Activated naive CD4-positive, alpha-beta T cell treated with anti-CD3 and anti-CD28 coated beads, Interleukin-2, amount 50 U/mL, for 72 hours (primary cell): ENCODE measurements at regions not wholly inside any gene's neighbourhood (a gene's known extent, or its start where the extent isn't known, plus 50 kb on each side); places are given as distances from the start of the nearest gene placed in this dataset.
"Not testable (repeated sequence)": the region's sequence is repeated elsewhere in the genome, so short reads cannot be mapped to it uniquely, and the experiment has no call there.

ENCODE experiments used
- ATAC-seq, 2 donors: fragments of 150-1000 bp; cut with Tn5 transposase; 2 replicates each; pipeline ENCODE4 v1.10.0; 2021; ENCODE audit warnings: mild to moderate bottlenecking in 2 of 2, moderate library complexity in 2 of 2
- DNase-seq, 2 donors: peaks; one replicate each; pipeline ENCODE4 v3.0.0; 2021 to 2022; ENCODE audit warnings: low spot score in 2 of 2
- H3K27ac Mint-ChIP-seq, 2 donors: one replicate each; pipeline ENCODE4 v1.8.0; 2022; ENCODE audit warnings: mild to moderate bottlenecking in 2 of 2, mixed read lengths in 2 of 2
- H3K36me3 Mint-ChIP-seq, 2 donors: one replicate each; pipeline ENCODE4 v1.8.0; 2022; ENCODE audit warnings: mixed read lengths in 2 of 2
- H3K9me3 Mint-ChIP-seq, 2 donors: one replicate each; pipeline ENCODE4 v1.8.0; 2022; ENCODE audit warnings: mixed read lengths in 2 of 2

GRCh38 chr15:61342390-61342789 is 113.3 kb upstream of the RORA start:
- Mint-ChIP-seq H3K9me3 (peaks cover 4 to 16% of the 10 kb centered on the region in 2 donors), H3K27ac (no peak overlapping the region), H3K36me3 (peaks cover 0 to 6% of the 10 kb centered on the region in 2 donors)
- no peak for DNase-seq
- no peak for ATAC-seq

GRCh38 chr15:61339516-61339915 is 110.4 kb upstream of the RORA start:
- H3K9me3 Mint-ChIP-seq, result peaks cover 4 to 16% of the 10 kb centered on the region in 2 donors
- no peak for ATAC-seq
- no peak overlapping the region for H3K27ac Mint-ChIP-seq
- peaks cover 0 to 6% of the 10 kb centered on the region in 2 donors for H3K36me3 Mint-ChIP-seq
- no peak for DNase-seq

DNA sequence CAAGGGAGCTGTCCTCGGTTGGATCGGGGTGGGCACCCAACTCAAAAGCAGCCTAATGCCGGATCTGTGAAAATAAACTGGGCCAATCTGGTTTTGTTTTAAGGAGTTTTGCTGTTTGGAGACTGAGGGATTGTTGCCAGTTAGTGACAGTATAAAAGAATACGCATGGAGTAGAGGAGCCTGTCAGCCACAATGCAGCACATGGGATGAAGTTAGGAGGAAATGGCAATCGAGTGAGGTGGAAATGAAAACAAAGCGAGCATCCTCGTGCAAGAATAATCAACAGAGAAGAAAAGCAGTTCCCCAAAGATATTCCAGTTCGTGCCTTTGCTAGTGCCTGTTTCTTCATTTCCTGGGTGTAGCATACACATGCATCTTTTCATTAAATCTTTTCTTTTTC is 108.4 kb upstream of the RORA start:
- ATAC-seq, result no peak
- H3K36me3 Mint-ChIP-seq, result peaks cover 0 to 6% of the 10 kb centered on the region in 2 donors
- peaks cover 4 to 10% of the 10 kb centered on the region in 2 donors for H3K9me3 Mint-ChIP-seq
- DNase-seq, result no peak
- H3K27ac Mint-ChIP-seq, result no peak overlapping the region

- DNase-seq, result no peak
- Mint-ChIP-seq H3K9me3 (peaks cover 0 to 4% of the 10 kb centered on the region in 2 donors), H3K36me3 (no peaks in the 10 kb centered on the region), H3K27ac (no peak overlapping the region)
- no peak for ATAC-seq
Measured at GRCh38 chr15:61336026-61336638, 107.0 kb upstream of the RORA start.

DNA sequence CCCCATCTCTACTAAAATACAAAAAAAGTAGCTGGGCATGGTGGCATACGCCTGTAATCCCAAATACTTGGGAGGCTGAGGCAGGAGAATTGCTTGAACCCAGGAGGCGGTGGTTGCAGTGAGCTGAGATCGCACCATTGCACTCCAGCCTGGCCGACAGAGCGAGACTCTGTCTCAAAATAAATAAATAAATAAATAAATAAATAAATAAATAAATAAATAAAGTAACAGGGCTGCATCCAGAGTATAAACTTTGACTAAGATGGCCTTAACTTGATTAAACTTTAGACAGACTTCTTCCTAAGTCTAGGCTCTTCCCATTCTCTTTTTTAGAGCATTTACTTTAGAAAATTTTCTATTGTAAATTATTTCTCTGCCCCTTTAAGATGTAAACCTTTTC is 105.6 kb upstream of the RORA start:
- not testable (repeated sequence) for H3K9me3 Mint-ChIP-seq, H3K27ac Mint-ChIP-seq, H3K36me3 Mint-ChIP-seq, DNase-seq, ATAC-seq

- ATAC-seq (no peak), DNase-seq (no peak)
- Mint-ChIP-seq H3K27ac (no peak overlapping the region), H3K36me3 (no peaks in the 10 kb centered on the region), H3K9me3 (peaks cover 0 to 4% of the 10 kb centered on the region in 2 donors)
Measured at GRCh38 chr15:61331019-61331418, 101.9 kb upstream of the RORA start.

- no peak for DNase-seq
- Mint-ChIP-seq H3K27ac (no peak overlapping the region), H3K9me3 (no peaks in the 10 kb centered on the region), H3K36me3 (no peaks in the 10 kb centered on the region)
- peak in 1 of 2 donors; percentile 47 for ATAC-seq
Measured at GRCh38 chr15:61327019-61327631, 98.0 kb upstream of the RORA start.

DNA sequence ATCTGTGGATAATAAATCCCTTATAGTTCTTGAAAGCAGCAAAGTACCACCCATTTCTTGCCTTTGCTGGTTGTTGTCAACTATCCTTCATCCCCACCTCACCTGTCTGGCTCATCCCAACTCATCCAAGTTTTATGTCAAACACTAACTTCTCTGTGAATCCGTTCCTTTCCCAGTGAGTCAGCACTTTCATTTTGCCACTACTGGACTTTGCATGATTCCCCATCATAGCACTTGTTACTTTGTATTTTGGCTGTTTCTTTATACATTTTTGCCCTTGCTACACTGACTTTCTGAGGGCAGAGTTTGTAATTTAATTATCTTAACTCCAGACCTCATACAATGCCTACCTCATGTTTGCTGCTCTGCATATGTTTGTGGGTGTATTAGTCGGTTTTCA is 90.8 kb upstream of the RORA start:
- Mint-ChIP-seq H3K9me3 (peaks cover 7 to 8% of the 10 kb centered on the region in 2 donors), H3K27ac (no peak overlapping the region), H3K36me3 (no peaks in the 10 kb centered on the region)
- no peak for DNase-seq
- ATAC-seq, result no peak

DNA sequence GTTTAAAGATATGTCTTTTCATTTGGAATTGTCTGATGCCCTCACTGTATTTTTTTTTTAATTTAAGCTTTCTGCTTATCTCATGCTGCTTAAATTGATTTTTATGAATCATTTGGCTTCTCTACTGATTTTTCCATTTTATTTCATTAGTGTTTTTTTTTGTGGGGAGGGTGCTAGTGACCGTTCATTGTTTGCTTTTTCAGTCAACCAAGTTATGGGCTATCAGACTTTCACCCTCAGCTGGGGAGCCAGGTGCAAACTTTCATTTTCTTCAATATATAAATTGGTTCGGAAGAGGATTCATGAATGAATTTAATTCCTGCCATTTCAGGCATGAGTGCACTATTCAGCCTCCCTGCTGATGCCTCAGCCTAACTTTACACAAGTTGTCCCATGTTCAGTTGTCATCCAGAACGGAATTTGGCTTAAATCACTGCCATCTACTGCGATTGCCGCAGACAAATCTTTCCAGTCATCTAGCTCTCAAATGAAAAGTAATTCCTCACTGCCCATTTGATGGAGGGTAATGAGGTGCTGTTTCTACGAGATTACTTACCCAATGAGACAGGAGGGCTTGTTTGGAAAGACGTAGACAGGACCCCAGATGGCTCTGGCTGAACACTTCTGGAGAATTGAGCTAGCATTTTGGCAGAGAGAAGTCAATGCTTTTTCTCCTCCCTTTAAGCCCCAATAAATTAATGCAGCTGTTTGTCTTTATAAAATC is 89.9 kb upstream of the RORA start:
- H3K36me3 Mint-ChIP-seq, result no peaks in the 10 kb centered on the region
- no peak for ATAC-seq
- no peak for DNase-seq
- H3K27ac Mint-ChIP-seq, result no peak overlapping the region
- peaks cover 7 to 8% of the 10 kb centered on the region in 2 donors for H3K9me3 Mint-ChIP-seq

DNA sequence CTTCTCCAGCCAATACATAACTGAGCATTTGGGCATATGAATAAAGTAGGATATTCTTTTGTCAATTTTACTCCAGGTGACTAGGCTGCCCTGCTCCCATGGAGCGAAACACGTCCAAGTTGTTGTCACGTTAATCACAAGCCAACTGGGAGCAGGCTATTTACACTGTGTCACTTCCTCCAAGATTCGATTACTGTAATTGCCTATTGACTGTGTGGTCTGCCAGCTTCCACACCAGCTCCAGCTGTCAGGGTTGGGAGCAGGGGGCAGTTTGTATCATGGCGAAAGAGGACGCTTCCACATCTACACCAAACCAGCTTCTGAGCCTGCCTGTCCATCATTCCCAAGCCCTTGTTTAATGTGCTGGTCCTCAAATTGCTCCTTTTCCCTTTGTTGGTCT is 89.2 kb upstream of the RORA start:
- ATAC-seq, result no peak
- Mint-ChIP-seq H3K36me3 (no peaks in the 10 kb centered on the region), H3K9me3 (peaks cover 7 to 8% of the 10 kb centered on the region in 2 donors), H3K27ac (no peak overlapping the region)
- no peak for DNase-seq

- Mint-ChIP-seq H3K36me3 (no peaks in the 10 kb centered on the region), H3K27ac (no peak overlapping the region), H3K9me3 (peaks cover 7 to 8% of the 10 kb centered on the region in 2 donors)
- DNase-seq (no peak), ATAC-seq (no peak)
Measured at GRCh38 chr15:61315471-61315870, 86.4 kb upstream of the RORA start.

DNA sequence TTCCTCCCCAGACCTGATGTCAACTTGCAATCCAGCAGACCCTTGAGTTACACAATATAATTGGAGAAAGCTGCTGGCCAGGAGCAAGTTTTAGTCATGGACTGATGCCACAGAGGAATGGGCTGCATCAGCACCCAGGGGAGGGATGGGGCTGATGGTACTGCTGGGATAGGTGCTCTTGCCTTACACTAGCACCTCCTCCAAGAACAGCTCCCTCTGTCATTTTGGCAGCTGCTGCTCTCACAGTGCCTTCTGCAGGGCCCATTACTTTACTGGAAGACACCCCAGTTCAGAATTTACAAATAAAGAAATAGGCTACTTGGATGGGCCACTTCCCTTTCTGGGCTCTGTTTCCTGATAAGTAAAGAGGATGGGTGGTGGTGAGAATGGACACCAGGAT is 85.3 kb upstream of the RORA start:
- no peaks in the 10 kb centered on the region for H3K9me3 Mint-ChIP-seq
- no peak overlapping the region for H3K27ac Mint-ChIP-seq
- ATAC-seq (no peak), DNase-seq (no peak)
- no peaks in the 10 kb centered on the region for H3K36me3 Mint-ChIP-seq

- no peak overlapping the region for H3K27ac Mint-ChIP-seq
- no peaks in the 10 kb centered on the region for H3K9me3 Mint-ChIP-seq
- ATAC-seq (no peak), DNase-seq (no peak)
- H3K36me3 Mint-ChIP-seq, result no peaks in the 10 kb centered on the region
Measured at GRCh38 chr15:61309617-61310016, 80.5 kb upstream of the RORA start.

DNA sequence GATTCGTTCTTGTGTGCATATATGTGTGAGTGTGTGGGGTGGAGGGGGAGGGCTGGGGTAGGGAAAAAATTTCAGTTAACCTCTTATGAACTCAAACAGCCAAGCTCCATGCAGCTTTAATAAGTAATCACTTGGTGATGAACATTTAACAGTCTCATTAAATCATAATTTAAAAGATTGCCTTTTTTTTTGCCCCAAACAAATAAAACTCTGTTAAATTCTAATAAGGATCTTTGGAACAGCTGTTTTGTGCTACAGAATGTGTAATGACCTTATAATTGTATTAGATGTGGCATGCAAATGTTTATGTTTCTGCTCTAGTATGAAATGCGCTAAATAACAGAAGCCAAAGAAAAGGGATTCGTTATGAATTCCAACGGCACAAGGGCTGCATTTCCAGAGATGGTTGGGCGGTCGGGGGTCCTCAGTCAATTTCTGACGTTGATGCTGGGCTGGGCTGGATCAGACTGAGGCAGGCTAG is 80.0 kb upstream of the RORA start:
- ATAC-seq, result no peak
- H3K36me3 Mint-ChIP-seq, result no peaks in the 10 kb centered on the region
- no peak overlapping the region for H3K27ac Mint-ChIP-seq
- no peak for DNase-seq
- H3K9me3 Mint-ChIP-seq, result no peaks in the 10 kb centered on the region

GRCh38 chr15:61308437-61308836 is 79.3 kb upstream of the RORA start:
- no peaks in the 10 kb centered on the region for H3K36me3 Mint-ChIP-seq
- ATAC-seq (no peak), DNase-seq (no peak)
- H3K9me3 Mint-ChIP-seq, result no peaks in the 10 kb centered on the region
- no peak overlapping the region for H3K27ac Mint-ChIP-seq

DNA sequence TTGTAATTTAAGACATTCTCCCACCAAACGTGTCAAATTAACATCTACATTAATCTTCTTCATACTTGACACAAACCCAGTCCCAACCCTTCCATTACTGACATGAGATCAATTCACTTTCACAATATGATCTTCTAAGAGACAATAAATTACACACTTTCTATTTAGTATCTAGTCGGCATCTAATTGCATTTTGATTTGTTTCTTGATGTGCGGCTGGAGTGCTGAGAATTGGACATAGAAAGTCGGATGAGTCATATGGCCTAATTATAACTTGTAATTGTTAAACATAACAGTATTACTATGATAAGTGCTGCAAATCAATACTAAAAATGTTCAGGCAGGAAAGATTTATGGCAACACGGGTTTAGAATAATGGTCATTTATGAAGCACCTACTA is 78.4 kb upstream of the RORA start:
- no peak overlapping the region for H3K27ac Mint-ChIP-seq
- H3K36me3 Mint-ChIP-seq, result no peaks in the 10 kb centered on the region
- ATAC-seq (no peak), DNase-seq (no peak)
- no peaks in the 10 kb centered on the region for H3K9me3 Mint-ChIP-seq

GRCh38 chr15:61301701-61302100 is 72.6 kb upstream of the RORA start:
- no peak for ATAC-seq

More at GRCh38 chr15:61301701-61302100, 72.6 kb upstream of the RORA start:
- no peak for DNase-seq
- H3K36me3 Mint-ChIP-seq, result no peaks in the 10 kb centered on the region
- H3K9me3 Mint-ChIP-seq, result no peaks in the 10 kb centered on the region
- H3K27ac Mint-ChIP-seq, result no peak overlapping the region
